ENCODE measurements at regions not wholly inside any gene's neighbourhood (a gene's known extent, or its start where the extent isn't known, plus 50 kb on each side); places are given as distances from the start of the nearest gene placed in this dataset.

DNA sequence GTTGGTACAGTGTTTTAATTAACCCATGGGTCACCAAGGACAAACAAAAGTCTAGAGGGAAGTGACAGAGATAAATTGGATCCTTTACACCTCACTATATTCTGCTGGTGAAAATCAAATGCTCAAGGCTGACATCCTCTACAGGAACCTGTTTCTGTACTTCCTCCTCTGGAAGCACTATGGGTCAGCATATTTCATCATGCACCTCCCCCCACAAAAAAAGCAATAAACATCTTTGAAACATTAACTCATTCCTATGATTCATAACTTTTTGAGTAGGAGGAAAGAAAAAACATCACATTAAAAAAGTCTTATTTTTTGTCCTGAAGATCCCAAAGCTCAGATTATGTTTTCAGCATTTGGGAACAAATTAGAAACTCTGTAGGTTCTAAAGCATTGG, 588.3 kb upstream of the SGCG start:
- Histone ChIP-seq H2AFZ (ENCODE audit: low read depth, low read length) (no peak overlapping the region), H3K27ac (ENCODE audit: extremely low read depth, low read depth, low read length) (no peak overlapping the region), H3K4me3 (no peak overlapping the region), H3K4me1 (replicated peaks in 1 of 2; ENCODE audit: control insufficient read depth in 2 of 2, insufficient read depth in 2 of 2, low read length in 2 of 2) (no peaks in the 10 kb centered on the region), H4K20me1 (replicated peaks; ENCODE audit: control insufficient read depth, insufficient read depth, low read length) (no peaks in the 10 kb centered on the region), H3K27me3 (ENCODE audit: control insufficient read depth in 2 of 2, insufficient read depth in 2 of 2, low read length in 2 of 2) (0 out of 5 replicates have a peak, but pooled peaks cover 0 to 5% of the 10 kb centered on the region in 2 experiments), H3K9me1 (ENCODE audit: control insufficient read depth, insufficient read depth, low read length) (no peaks in the 10 kb centered on the region), H3K4me2 (ENCODE audit: insufficient read depth, low read length) (no peak overlapping the region), H3K36me3 (ENCODE audit: control insufficient read depth, insufficient read depth, low read length) (no peaks in the 10 kb centered on the region), H3K9ac (ENCODE audit: insufficient read depth in 1 of 2, low read depth in 2 of 2, low read length in 2 of 2) (no peak overlapping the region), H3K9me3 (replicated peaks; ENCODE audit: control insufficient read depth, insufficient read depth, low read depth, low read length) (no peaks in the 10 kb centered on the region), H3K79me2 (ENCODE audit: control insufficient read depth, insufficient read depth, low read length) (no peaks in the 10 kb centered on the region)
- FAIRE-seq = no peak
- ChIA-PET CTCF (ENCODE audit: low intra/inter-chr PET ratio) (no interaction called here), POLR2A (no interaction called here)
- no TSS peak for BruUV-seq (replicated peaks)
- intact Hi-C loops (cut with micrococcal nuclease) = no loop called here
- no peak for DNase-seq (ENCODE audit: extremely low read depth in 1 of 4, low spot score in 3 of 4)
- TF ChIP-seq CBX1 (IDR thresholded peaks at IDR 0.05; ENCODE audit: low read depth) (no peak), CEBPG (CRISPR knock-in tag; IDR thresholded peaks at IDR 0.05) (no peak), CEBPG (tag; conservative IDR thresholded peaks at IDR 0.05 in 1 of 2, IDR thresholded peaks at IDR 0.05 in 1 of 2) (peak in 1 of 2 experiments; percentile 70; a peak in 2 of 4 replicates)
- TF ChIP-seq, protein P1, sequence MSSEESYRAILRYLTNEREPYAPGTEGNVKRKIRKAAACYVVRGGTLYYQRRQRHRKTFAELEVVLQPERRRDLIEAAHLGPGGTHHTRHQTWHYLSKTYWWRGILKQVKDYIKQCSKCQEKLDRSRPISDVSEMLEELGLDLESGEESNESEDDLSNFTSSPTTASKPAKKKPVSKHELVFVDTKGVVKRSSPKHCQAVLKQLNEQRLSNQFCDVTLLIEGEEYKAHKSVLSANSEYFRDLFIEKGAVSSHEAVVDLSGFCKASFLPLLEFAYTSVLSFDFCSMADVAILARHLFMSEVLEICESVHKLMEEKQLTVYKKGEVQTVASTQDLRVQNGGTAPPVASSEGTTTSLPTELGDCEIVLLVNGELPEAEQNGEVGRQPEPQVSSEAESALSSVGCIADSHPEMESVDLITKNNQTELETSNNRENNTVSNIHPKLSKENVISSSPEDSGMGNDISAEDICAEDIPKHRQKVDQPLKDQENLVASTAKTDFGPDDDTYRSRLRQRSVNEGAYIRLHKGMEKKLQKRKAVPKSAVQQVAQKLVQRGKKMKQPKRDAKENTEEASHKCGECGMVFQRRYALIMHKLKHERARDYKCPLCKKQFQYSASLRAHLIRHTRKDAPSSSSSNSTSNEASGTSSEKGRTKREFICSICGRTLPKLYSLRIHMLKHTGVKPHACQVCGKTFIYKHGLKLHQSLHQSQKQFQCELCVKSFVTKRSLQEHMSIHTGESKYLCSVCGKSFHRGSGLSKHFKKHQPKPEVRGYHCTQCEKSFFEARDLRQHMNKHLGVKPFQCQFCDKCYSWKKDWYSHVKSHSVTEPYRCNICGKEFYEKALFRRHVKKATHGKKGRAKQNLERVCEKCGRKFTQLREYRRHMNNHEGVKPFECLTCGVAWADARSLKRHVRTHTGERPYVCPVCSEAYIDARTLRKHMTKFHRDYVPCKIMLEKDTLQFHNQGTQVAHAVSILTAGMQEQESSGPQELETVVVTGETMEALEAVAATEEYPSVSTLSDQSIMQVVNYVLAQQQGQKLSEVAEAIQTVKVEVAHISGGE (CRISPR knock-in tag; IDR thresholded peaks at IDR 0.05) = no peak
- TF ChIP-seq, protein P2, sequence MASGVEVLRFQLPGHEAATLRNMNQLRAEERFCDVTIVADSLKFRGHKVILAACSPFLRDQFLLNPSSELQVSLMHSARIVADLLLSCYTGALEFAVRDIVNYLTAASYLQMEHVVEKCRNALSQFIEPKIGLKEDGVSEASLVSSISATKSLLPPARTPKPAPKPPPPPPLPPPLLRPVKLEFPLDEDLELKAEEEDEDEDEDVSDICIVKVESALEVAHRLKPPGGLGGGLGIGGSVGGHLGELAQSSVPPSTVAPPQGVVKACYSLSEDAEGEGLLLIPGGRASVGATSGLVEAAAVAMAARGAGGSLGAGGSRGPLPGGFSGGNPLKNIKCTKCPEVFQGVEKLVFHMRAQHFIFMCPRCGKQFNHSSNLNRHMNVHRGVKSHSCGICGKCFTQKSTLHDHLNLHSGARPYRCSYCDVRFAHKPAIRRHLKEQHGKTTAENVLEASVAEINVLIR (CRISPR knock-in tag; IDR thresholded peaks at IDR 0.05) = no peak
- ATAC-seq = no peak
- in situ Hi-C loops (cut with MboI) = no loop called here
